ENCODE measurements at regions not wholly inside any gene's neighbourhood (a gene's known extent, or its start where the extent isn't known, plus 50 kb on each side); places are given as distances from the start of the nearest gene placed in this dataset.

GRCh38 chr7:17206349-17206905 is 92.0 kb upstream of the AHR start:
- H3K36me3 ChIP-seq (ENCODE audit: insufficient read depth, low read length): no peaks in the 10 kb centered on the region
- H3K27ac ChIP-seq (ENCODE audit: low read length): no peak overlapping the region
- H3K9me3 ChIP-seq (ENCODE audit: low read length): no peaks in the 10 kb centered on the region
- no peaks in the 10 kb centered on the region for H3K79me2 ChIP-seq (replicated peaks; ENCODE audit: insufficient read depth, low read length)
- no peak overlapping the region for H3K9ac ChIP-seq (ENCODE audit: low read length)
- H2AFZ ChIP-seq (ENCODE audit: low read depth, low read length): no peak overlapping the region
- no peaks in the 10 kb centered on the region for H3K27me3 ChIP-seq (ENCODE audit: insufficient read depth, low read depth, low read length)
- H3F3A ChIP-seq (ENCODE audit: insufficient read depth, low read length, poor library complexity, severe bottlenecking): no peaks in the 10 kb centered on the region
- H3K4me2 ChIP-seq (ENCODE audit: low read length): no peak overlapping the region
- H4K20me1 ChIP-seq (ENCODE audit: insufficient read depth): no peaks in the 10 kb centered on the region
- TF ChIP-seq POLR2AphosphoS5 (IDR thresholded peaks at IDR 0.05) (no peak), REST (IDR thresholded peaks at IDR 0.05; ENCODE audit: borderline replicate concordance) (no peak), EZH2 (IDR thresholded peaks at IDR 0.05; ENCODE audit: borderline replicate concordance, insufficient read depth, low read length, poor library complexity, severe bottlenecking) (no peak), MXI1 (conservative IDR thresholded peaks at IDR 0.05; ENCODE audit: poor library complexity, severe bottlenecking) (no peak), EP300 (conservative IDR thresholded peaks at IDR 0.05; ENCODE audit: poor library complexity, severe bottlenecking) (no peak), SMC3 (conservative IDR thresholded peaks at IDR 0.05; ENCODE audit: poor library complexity) (no peak), CTCF (IDR thresholded peaks at IDR 0.05; ENCODE audit: poor library complexity, severe bottlenecking) (no peak), RAD21 (conservative IDR thresholded peaks at IDR 0.05) (no peak), TAF1 (IDR thresholded peaks at IDR 0.05; ENCODE audit: low read depth) (no peak)
- no peak overlapping the region for H3K4me3 ChIP-seq (ENCODE audit: low read length)
- H3K9me2 ChIP-seq (ENCODE audit: insufficient read depth, low read length): no peaks in the 10 kb centered on the region

GRCh38 chr7:17207220-17207619 is 91.2 kb upstream of the AHR start:
- Histone ChIP-seq H2AFZ (ENCODE audit: low read depth, low read length) (no peak overlapping the region), H3K4me2 (ENCODE audit: low read length) (no peak overlapping the region)

More at GRCh38 chr7:17207220-17207619, 91.2 kb upstream of the AHR start:
- Histone ChIP-seq H3K36me3 (ENCODE audit: insufficient read depth, low read length) (no peaks in the 10 kb centered on the region), H3K9ac (ENCODE audit: low read length) (no peak overlapping the region), H3K4me3 (ENCODE audit: low read length) (no peak overlapping the region), H4K20me1 (ENCODE audit: insufficient read depth) (no peaks in the 10 kb centered on the region), H3K79me2 (replicated peaks; ENCODE audit: insufficient read depth, low read length) (no peaks in the 10 kb centered on the region), H3K27ac (ENCODE audit: low read length) (no peak overlapping the region), H3K27me3 (ENCODE audit: insufficient read depth, low read depth, low read length) (no peaks in the 10 kb centered on the region), H3F3A (ENCODE audit: insufficient read depth, low read length, poor library complexity, severe bottlenecking) (no peaks in the 10 kb centered on the region), H3K9me3 (ENCODE audit: low read length) (no peaks in the 10 kb centered on the region), H3K9me2 (ENCODE audit: insufficient read depth, low read length) (no peaks in the 10 kb centered on the region)
- no peak for TF ChIP-seq RAD21 (conservative IDR thresholded peaks at IDR 0.05)
- no peak for TF ChIP-seq SMC3 (conservative IDR thresholded peaks at IDR 0.05; ENCODE audit: poor library complexity)
- TF ChIP-seq MXI1 (conservative IDR thresholded peaks at IDR 0.05; ENCODE audit: poor library complexity, severe bottlenecking): no peak
- TF ChIP-seq EP300 (conservative IDR thresholded peaks at IDR 0.05; ENCODE audit: poor library complexity, severe bottlenecking): no peak
- TF ChIP-seq POLR2AphosphoS5 (IDR thresholded peaks at IDR 0.05): no peak
- no peak for TF ChIP-seq TAF1 (IDR thresholded peaks at IDR 0.05; ENCODE audit: low read depth)
- no peak for TF ChIP-seq CTCF (IDR thresholded peaks at IDR 0.05; ENCODE audit: poor library complexity, severe bottlenecking)
- TF ChIP-seq EZH2 (IDR thresholded peaks at IDR 0.05; ENCODE audit: borderline replicate concordance, insufficient read depth, low read length, poor library complexity, severe bottlenecking): no peak
- TF ChIP-seq REST (IDR thresholded peaks at IDR 0.05; ENCODE audit: borderline replicate concordance): no peak

All from neural cell (in vitro differentiated cells).